ENCODE measurements at regions not wholly inside any gene's neighbourhood (a gene's known extent, or its start where the extent isn't known, plus 50 kb on each side); places are given as distances from the start of the nearest gene placed in this dataset.
"Not testable (repeated sequence)": the region's sequence is repeated elsewhere in the genome, so short reads cannot be mapped to it uniquely, and the experiment has no call there.

DNA sequence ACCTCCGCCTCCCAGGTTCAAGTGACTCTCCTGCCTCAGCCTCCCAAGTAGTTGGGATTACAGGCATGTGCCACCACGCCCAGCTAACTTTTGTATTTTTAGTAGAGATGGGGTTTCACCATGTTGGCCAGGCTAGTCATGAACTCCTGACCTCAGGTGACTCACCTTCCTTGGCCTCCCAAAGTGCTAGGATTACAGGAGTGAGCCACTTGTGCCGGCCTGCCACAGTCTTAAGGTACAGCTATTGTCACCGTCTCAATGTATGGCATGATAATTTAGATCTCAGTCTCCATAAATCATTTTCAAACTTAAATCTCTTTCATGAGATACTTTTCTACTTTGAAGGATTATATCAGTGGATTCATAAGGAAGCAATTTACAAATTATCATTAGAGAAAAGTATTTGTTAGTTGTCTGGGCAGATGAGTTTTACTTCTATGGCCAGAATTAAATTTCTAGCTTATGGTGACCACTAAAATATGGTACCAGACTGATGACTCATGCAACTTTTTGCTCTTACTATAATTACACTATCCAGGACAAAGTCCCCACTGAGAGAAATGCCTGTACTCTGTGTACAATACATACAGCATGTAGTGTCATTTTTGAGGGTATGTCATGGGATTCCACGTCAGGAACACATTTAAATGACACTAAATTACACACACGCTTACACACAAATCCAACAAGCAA, 1230.3 kb upstream of the GOT2 start:
- no peaks in the 10 kb centered on the region for H3K79me2 ChIP-seq (ENCODE audit: insufficient read depth)
- no peaks in the 10 kb centered on the region for H3K36me3 ChIP-seq (ENCODE audit: low read depth)
- WGBS, 2 experiments (ENCODE audit: low coverage in 1 of 2, low lambda C conversion rate in 2 of 2, missing lambda C conversion rate in 2 of 2) = 35 to 42% methylated on average over 6 of the region's 6 CpGs
- no peak overlapping the region for H2AFZ ChIP-seq
- no peaks in the 10 kb centered on the region for H3K4me1 ChIP-seq (ENCODE audit: insufficient read depth)
- no peaks in the 10 kb centered on the region for H4K20me1 ChIP-seq (ENCODE audit: insufficient read depth)
- H3K9me3 ChIP-seq (ENCODE audit: low read depth) = no peaks in the 10 kb centered on the region
- H3K4me3 ChIP-seq = no peak overlapping the region
- H3K27ac ChIP-seq = no peak overlapping the region
- H3K9ac ChIP-seq = no peak overlapping the region
- H3K9me2 ChIP-seq (ENCODE audit: insufficient read depth) = no peaks in the 10 kb centered on the region
- in situ Hi-C loops (cut with MboI) = no loop called here
- no peaks in the 10 kb centered on the region for H3K27me3 ChIP-seq (replicated peaks; ENCODE audit: insufficient read depth)
- no peak overlapping the region for H3K4me2 ChIP-seq (ENCODE audit: unreplicated experiment)
- H3F3A ChIP-seq (ENCODE audit: insufficient read depth) = no peaks in the 10 kb centered on the region
- TF ChIP-seq EZH2 (IDR thresholded peaks at IDR 0.05; ENCODE audit: insufficient read depth, poor library complexity, severe bottlenecking) (no peak), EZH2phosphoT487 (IDR thresholded peaks at IDR 0.05; ENCODE audit: insufficient read depth, low read depth) (no peak)
- no peak for DNase-seq

DNA sequence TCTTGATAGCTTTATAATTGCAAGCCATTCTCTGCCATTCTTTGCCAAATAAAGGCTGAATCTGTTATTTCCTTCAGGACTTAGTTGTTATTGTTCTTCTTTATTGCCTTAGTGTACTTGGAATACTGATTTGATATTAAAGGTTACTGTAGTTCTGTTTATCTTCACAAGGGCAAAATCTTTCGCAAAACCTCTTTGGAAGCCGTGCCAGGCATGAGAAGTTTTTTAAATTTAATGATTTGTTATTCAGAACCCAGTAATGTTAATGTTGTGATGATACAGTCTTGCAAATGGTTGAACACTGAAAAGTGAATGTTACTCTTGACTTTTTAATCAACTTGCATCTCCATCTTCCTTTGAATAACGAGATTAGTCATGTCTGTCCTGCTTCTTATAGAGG, 1225.2 kb upstream of the GOT2 start:
- H3K4me1 ChIP-seq (ENCODE audit: insufficient read depth) = no peaks in the 10 kb centered on the region
- WGBS, 2 experiments (ENCODE audit: low coverage in 1 of 2, low lambda C conversion rate in 2 of 2, missing lambda C conversion rate in 2 of 2) = 20% methylated on average over 3 of the region's 3 CpGs
- in situ Hi-C loops (cut with MboI) = no loop called here

GRCh38 chr16:59950431-59950830, 1216.3 kb upstream of the GOT2 start:
- Histone ChIP-seq H3K79me2 (ENCODE audit: insufficient read depth) (no peaks in the 10 kb centered on the region), H3K27me3 (replicated peaks; ENCODE audit: insufficient read depth) (no peaks in the 10 kb centered on the region), H2AFZ (no peak overlapping the region), H3K4me2 (ENCODE audit: unreplicated experiment) (no peak overlapping the region), H3K4me1 (ENCODE audit: insufficient read depth) (no peaks in the 10 kb centered on the region), H3K27ac (no peak overlapping the region), H3F3A (ENCODE audit: insufficient read depth) (no peaks in the 10 kb centered on the region), H3K9me2 (ENCODE audit: insufficient read depth) (no peaks in the 10 kb centered on the region), H4K20me1 (ENCODE audit: insufficient read depth) (no peaks in the 10 kb centered on the region), H3K9me3 (ENCODE audit: low read depth) (no peaks in the 10 kb centered on the region), H3K36me3 (ENCODE audit: low read depth) (no peaks in the 10 kb centered on the region), H3K9ac (no peak overlapping the region), H3K4me3 (no peak overlapping the region)
- WGBS, 2 experiments (ENCODE audit: low coverage in 1 of 2, low lambda C conversion rate in 2 of 2, missing lambda C conversion rate in 2 of 2) = 21 to 27% methylated on average over 2 of the region's 2 CpGs
- in situ Hi-C loops (cut with MboI) = no loop called here
- no peak for TF ChIP-seq EZH2 (IDR thresholded peaks at IDR 0.05; ENCODE audit: insufficient read depth, poor library complexity, severe bottlenecking)
- no peak for TF ChIP-seq EZH2phosphoT487 (IDR thresholded peaks at IDR 0.05; ENCODE audit: insufficient read depth, low read depth)
- no peak for DNase-seq

More for the DNA sequence above, 1225.2 kb upstream of the GOT2 start:
- no peak overlapping the region for H2AFZ ChIP-seq
- H3K36me3 ChIP-seq (ENCODE audit: low read depth) = no peaks in the 10 kb centered on the region
- H3K9me3 ChIP-seq (ENCODE audit: low read depth) = no peaks in the 10 kb centered on the region
- H3K27ac ChIP-seq = no peak overlapping the region
- DNase-seq = no peak
- H3K4me3 ChIP-seq = no peak overlapping the region
- H3K9me2 ChIP-seq (ENCODE audit: insufficient read depth) = no peaks in the 10 kb centered on the region
- no peak overlapping the region for H3K9ac ChIP-seq
- no peaks in the 10 kb centered on the region for H3F3A ChIP-seq (ENCODE audit: insufficient read depth)
- no peaks in the 10 kb centered on the region for H3K27me3 ChIP-seq (replicated peaks; ENCODE audit: insufficient read depth)
- TF ChIP-seq EZH2 (IDR thresholded peaks at IDR 0.05; ENCODE audit: insufficient read depth, poor library complexity, severe bottlenecking) (no peak), EZH2phosphoT487 (IDR thresholded peaks at IDR 0.05; ENCODE audit: insufficient read depth, low read depth) (no peak)
- no peaks in the 10 kb centered on the region for H4K20me1 ChIP-seq (ENCODE audit: insufficient read depth)
- no peak overlapping the region for H3K4me2 ChIP-seq (ENCODE audit: unreplicated experiment)
- no peaks in the 10 kb centered on the region for H3K79me2 ChIP-seq (ENCODE audit: insufficient read depth)

DNA sequence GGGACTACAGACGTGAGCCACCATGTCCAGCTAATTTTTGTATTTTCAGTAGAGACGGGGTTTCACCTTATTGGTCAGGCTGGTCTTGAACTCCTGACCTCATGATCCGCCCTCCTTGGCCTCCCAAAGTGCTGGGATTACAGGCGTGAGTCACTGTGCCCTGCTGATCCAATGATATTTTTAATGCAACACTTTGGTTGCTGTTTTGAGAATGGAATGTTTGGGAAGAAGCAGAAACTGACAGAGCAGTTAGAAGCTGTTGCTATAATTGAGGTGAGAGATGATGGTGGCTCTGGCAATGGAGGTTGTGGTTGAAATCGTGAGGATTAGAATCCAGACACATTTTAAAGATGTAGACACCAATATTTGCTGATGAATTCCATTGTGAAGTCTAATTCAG, 1209.9 kb upstream of the GOT2 start:
- H3K9me2 ChIP-seq (ENCODE audit: insufficient read depth); H3K27ac ChIP-seq; H3K79me2 ChIP-seq (ENCODE audit: insufficient read depth); H3K9me3 ChIP-seq (ENCODE audit: low read depth); H4K20me1 ChIP-seq (ENCODE audit: insufficient read depth); H3K4me1 ChIP-seq (ENCODE audit: insufficient read depth); H3F3A ChIP-seq (ENCODE audit: insufficient read depth); H3K4me2 ChIP-seq (ENCODE audit: unreplicated experiment); H3K9ac ChIP-seq; in situ Hi-C loops (cut with MboI); H3K27me3 ChIP-seq (replicated peaks; ENCODE audit: insufficient read depth); H2AFZ ChIP-seq; H3K4me3 ChIP-seq; H3K36me3 ChIP-seq (ENCODE audit: low read depth); DNase-seq: not testable (repeated sequence)
- WGBS, 2 experiments (ENCODE audit: low coverage in 1 of 2, low lambda C conversion rate in 2 of 2, missing lambda C conversion rate in 2 of 2) = 16 to 17% methylated on average over 5 of the region's 5 CpGs

DNA sequence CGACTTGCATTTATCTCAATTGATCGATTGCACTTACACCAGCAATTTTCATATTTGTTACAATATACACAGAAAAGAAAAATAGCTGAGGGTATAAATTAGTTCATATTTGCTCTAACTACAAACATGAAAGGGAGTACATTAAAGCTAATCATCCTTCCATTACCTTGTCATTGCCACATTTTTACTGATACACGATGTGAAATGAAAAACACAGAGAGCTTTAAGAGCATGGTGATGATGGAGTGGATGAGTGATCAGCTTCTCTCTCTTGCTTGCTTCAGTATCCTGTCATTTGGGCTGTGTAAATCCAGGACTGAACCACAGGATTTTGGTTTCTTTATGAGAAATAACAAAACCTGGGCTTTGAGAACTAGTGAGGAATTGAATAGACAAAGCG, 1207.5 kb upstream of the GOT2 start:
- Histone ChIP-seq H3F3A (ENCODE audit: insufficient read depth) (no peaks in the 10 kb centered on the region), H3K27me3 (replicated peaks; ENCODE audit: insufficient read depth) (no peaks in the 10 kb centered on the region), H2AFZ (no peak overlapping the region), H3K27ac (no peak overlapping the region), H4K20me1 (ENCODE audit: insufficient read depth) (no peaks in the 10 kb centered on the region), H3K9me2 (ENCODE audit: insufficient read depth) (no peaks in the 10 kb centered on the region), H3K9me3 (ENCODE audit: low read depth) (peaks cover 2% of the 10 kb centered on the region), H3K9ac (no peak overlapping the region), H3K4me3 (no peak overlapping the region), H3K4me1 (ENCODE audit: insufficient read depth) (no peaks in the 10 kb centered on the region), H3K4me2 (ENCODE audit: unreplicated experiment) (no peak overlapping the region), H3K79me2 (ENCODE audit: insufficient read depth) (no peaks in the 10 kb centered on the region), H3K36me3 (ENCODE audit: low read depth) (no peaks in the 10 kb centered on the region)
- DNase-seq = no peak
- WGBS, 2 experiments (ENCODE audit: low coverage in 1 of 2, low lambda C conversion rate in 2 of 2, missing lambda C conversion rate in 2 of 2) = 33 to 38% methylated on average over 4 of the region's 4 CpGs
- TF ChIP-seq EZH2phosphoT487 (IDR thresholded peaks at IDR 0.05; ENCODE audit: insufficient read depth, low read depth) (no peak), EZH2 (IDR thresholded peaks at IDR 0.05; ENCODE audit: insufficient read depth, poor library complexity, severe bottlenecking) (no peak)
- in situ Hi-C loops (cut with MboI) = no loop called here
